ENCODE measurements at regions not wholly inside any gene's neighbourhood (a gene's known extent, or its start where the extent isn't known, plus 50 kb on each side); places are given as distances from the start of the nearest gene placed in this dataset.

GRCh38 chr16:80462917-80463316, 77.9 kb upstream of the DYNLRB2 start:
- peaks cover 0 to 5% (median 0%) of the 10 kb centered on the region in 3 donors for H3K4me1 Mint-ChIP-seq
- no peaks in the 10 kb centered on the region for H3K9me3 Mint-ChIP-seq
- ChIA-PET CTCF (no interaction called here), POLR2A (no interaction called here)
- Histone ChIP-seq H3K4me3 (ENCODE audit: low read length) (no peak overlapping the region), H3K27me3 (ENCODE audit: insufficient read depth, low read length, poor library complexity, severe bottlenecking) (peaks cover 4% of the 10 kb centered on the region), H3K9me3 (ENCODE audit: low read length) (no peaks in the 10 kb centered on the region), H3K27ac (ENCODE audit: low read depth, low read length) (no peak overlapping the region), H3K36me3 (ENCODE audit: insufficient read depth, low read length) (no peaks in the 10 kb centered on the region), H3K4me1 (ENCODE audit: insufficient read depth, low read length) (no peaks in the 10 kb centered on the region)
- H3K27ac Mint-ChIP-seq = no peak overlapping the region
- H3K36me3 Mint-ChIP-seq = no peaks in the 10 kb centered on the region
- no peak for DNase-seq
- peaks cover 15 to 31% of the 10 kb centered on the region in 2 donors for H3K27me3 Mint-ChIP-seq
- no peak overlapping the region for H3K4me3 Mint-ChIP-seq

- Mint-ChIP-seq H3K36me3 (no peaks in the 10 kb centered on the region), H3K27ac (no peak overlapping the region), H3K4me1 (no peaks in the 10 kb centered on the region), H3K27me3 (peaks cover 14 to 28% of the 10 kb centered on the region in 2 donors), H3K4me3 (no peak overlapping the region), H3K9me3 (no peaks in the 10 kb centered on the region)
- ChIA-PET POLR2A (no interaction called here), CTCF (no interaction called here)
- H3K4me1 ChIP-seq (ENCODE audit: insufficient read depth, low read length) = no peaks in the 10 kb centered on the region
- H3K27ac ChIP-seq (ENCODE audit: low read depth, low read length) = no peak overlapping the region
- DNase-seq = no peak
- no peaks in the 10 kb centered on the region for H3K36me3 ChIP-seq (ENCODE audit: insufficient read depth, low read length)
- H3K4me3 ChIP-seq (ENCODE audit: low read length) = no peak overlapping the region
- no peaks in the 10 kb centered on the region for H3K27me3 ChIP-seq (ENCODE audit: insufficient read depth, low read length, poor library complexity, severe bottlenecking)
- no peaks in the 10 kb centered on the region for H3K9me3 ChIP-seq (ENCODE audit: low read length)
Observed at GRCh38 chr16:80460988-80461387, 79.8 kb upstream of the DYNLRB2 start.

- no peak overlapping the region for H3K4me3 ChIP-seq (ENCODE audit: low read length)
- Mint-ChIP-seq H3K36me3 (no peaks in the 10 kb centered on the region), H3K4me1 (no peaks in the 10 kb centered on the region), H3K4me3 (no peak overlapping the region), H3K9me3 (no peaks in the 10 kb centered on the region), H3K27me3 (peaks cover 14 to 34% of the 10 kb centered on the region in 2 donors), H3K27ac (peak overlapping the region in 1 of 8 donors; percentile 39)
- H3K9me3 ChIP-seq (ENCODE audit: low read length) = no peaks in the 10 kb centered on the region
- CTCF ChIA-PET = no interaction called here
- POLR2A ChIA-PET = no interaction called here
- DNase-seq = no peak
- no peaks in the 10 kb centered on the region for H3K4me1 ChIP-seq (ENCODE audit: insufficient read depth, low read length)
- no peaks in the 10 kb centered on the region for H3K36me3 ChIP-seq (ENCODE audit: insufficient read depth, low read length)
- no peaks in the 10 kb centered on the region for H3K27me3 ChIP-seq (ENCODE audit: insufficient read depth, low read length, poor library complexity, severe bottlenecking)
- no peak overlapping the region for H3K27ac ChIP-seq (ENCODE audit: low read depth, low read length)
Observed at GRCh38 chr16:80459966-80460365, 80.8 kb upstream of the DYNLRB2 start.

- Mint-ChIP-seq H3K4me3 (no peak overlapping the region), H3K36me3 (no peaks in the 10 kb centered on the region), H3K9me3 (no peaks in the 10 kb centered on the region), H3K27ac (no peak overlapping the region), H3K4me1 (no peaks in the 10 kb centered on the region), H3K27me3 (peaks cover 14 to 38% of the 10 kb centered on the region in 2 donors)
- DNase-seq = no peak
- CTCF ChIA-PET = no interaction called here
- H3K27ac ChIP-seq (ENCODE audit: low read depth, low read length) = no peak overlapping the region
- H3K4me1 ChIP-seq (ENCODE audit: insufficient read depth, low read length) = no peaks in the 10 kb centered on the region
- no peak overlapping the region for H3K4me3 ChIP-seq (ENCODE audit: low read length)
- POLR2A ChIA-PET = no interaction called here
- H3K36me3 ChIP-seq (ENCODE audit: insufficient read depth, low read length) = no peaks in the 10 kb centered on the region
- no peaks in the 10 kb centered on the region for H3K27me3 ChIP-seq (ENCODE audit: insufficient read depth, low read length, poor library complexity, severe bottlenecking)
- no peaks in the 10 kb centered on the region for H3K9me3 ChIP-seq (ENCODE audit: low read length)
Observed at GRCh38 chr16:80459331-80459777, 81.4 kb upstream of the DYNLRB2 start.

GRCh38 chr16:80457871-80458270, 82.9 kb upstream of the DYNLRB2 start:
- Histone ChIP-seq H3K4me3 (ENCODE audit: low read length) (no peak overlapping the region), H3K9me3 (ENCODE audit: low read length) (no peaks in the 10 kb centered on the region), H3K36me3 (ENCODE audit: insufficient read depth, low read length) (no peaks in the 10 kb centered on the region), H3K4me1 (ENCODE audit: insufficient read depth, low read length) (no peaks in the 10 kb centered on the region), H3K27me3 (ENCODE audit: insufficient read depth, low read length, poor library complexity, severe bottlenecking) (no peaks in the 10 kb centered on the region), H3K27ac (ENCODE audit: low read depth, low read length) (no peak overlapping the region)
- no peak overlapping the region for H3K4me3 Mint-ChIP-seq
- no peaks in the 10 kb centered on the region for H3K4me1 Mint-ChIP-seq
- DNase-seq = no peak
- ChIA-PET POLR2A (no interaction called here), CTCF (no interaction called here)
- peaks cover 11 to 34% of the 10 kb centered on the region in 2 donors for H3K27me3 Mint-ChIP-seq
- H3K9me3 Mint-ChIP-seq = no peaks in the 10 kb centered on the region
- H3K27ac Mint-ChIP-seq = no peak overlapping the region
- H3K36me3 Mint-ChIP-seq = no peaks in the 10 kb centered on the region

GRCh38 chr16:80454802-80455201, 86.0 kb upstream of the DYNLRB2 start:
- no peak overlapping the region for H3K4me3 ChIP-seq (ENCODE audit: low read length)
- Mint-ChIP-seq H3K4me3 (no peak overlapping the region), H3K4me1 (no peaks in the 10 kb centered on the region), H3K9me3 (peaks cover 0 to 3% (median 0%) of the 10 kb centered on the region in 5 donors), H3K36me3 (no peaks in the 10 kb centered on the region), H3K27me3 (peaks cover 7 to 45% of the 10 kb centered on the region in 2 donors), H3K27ac (no peak overlapping the region)
- ChIA-PET CTCF (no interaction called here), POLR2A (no interaction called here)
- H3K4me1 ChIP-seq (ENCODE audit: insufficient read depth, low read length) = no peaks in the 10 kb centered on the region
- H3K9me3 ChIP-seq (ENCODE audit: low read length) = no peaks in the 10 kb centered on the region
- H3K27ac ChIP-seq (ENCODE audit: low read depth, low read length) = no peak overlapping the region
- no peaks in the 10 kb centered on the region for H3K27me3 ChIP-seq (ENCODE audit: insufficient read depth, low read length, poor library complexity, severe bottlenecking)
- no peak for DNase-seq
- no peaks in the 10 kb centered on the region for H3K36me3 ChIP-seq (ENCODE audit: insufficient read depth, low read length)

- no peak overlapping the region for H3K4me3 ChIP-seq (ENCODE audit: low read length)
- no peaks in the 10 kb centered on the region for H3K4me1 Mint-ChIP-seq
Observed at GRCh38 chr16:80449392-80449791, 91.4 kb upstream of the DYNLRB2 start.

GRCh38 chr16:80447241-80447640, 93.6 kb upstream of the DYNLRB2 start:
- no peak for DNase-seq
- no peak overlapping the region for H3K4me3 ChIP-seq (ENCODE audit: low read length)
- H3K36me3 ChIP-seq (ENCODE audit: insufficient read depth, low read length) = no peaks in the 10 kb centered on the region
- H3K27me3 ChIP-seq (ENCODE audit: insufficient read depth, low read length, poor library complexity, severe bottlenecking) = no peaks in the 10 kb centered on the region
- H3K9me3 ChIP-seq (ENCODE audit: low read length) = no peaks in the 10 kb centered on the region
- Mint-ChIP-seq H3K27me3 (peaks cover 0 to 24% of the 10 kb centered on the region in 2 donors), H3K4me3 (no peak overlapping the region), H3K9me3 (peaks cover 0 to 3% (median 0%) of the 10 kb centered on the region in 5 donors), H3K36me3 (no peaks in the 10 kb centered on the region), H3K27ac (no peak overlapping the region), H3K4me1 (no peaks in the 10 kb centered on the region)
- H3K27ac ChIP-seq (ENCODE audit: low read depth, low read length) = no peak overlapping the region
- POLR2A ChIA-PET = no interaction called here
- CTCF ChIA-PET = no interaction called here
- H3K4me1 ChIP-seq (ENCODE audit: insufficient read depth, low read length) = no peaks in the 10 kb centered on the region

More at GRCh38 chr16:80449392-80449791, 91.4 kb upstream of the DYNLRB2 start:
- ChIA-PET CTCF (no interaction called here), POLR2A (no interaction called here)
- Histone ChIP-seq H3K4me1 (ENCODE audit: insufficient read depth, low read length) (no peaks in the 10 kb centered on the region), H3K27ac (ENCODE audit: low read depth, low read length) (no peak overlapping the region), H3K27me3 (ENCODE audit: insufficient read depth, low read length, poor library complexity, severe bottlenecking) (no peaks in the 10 kb centered on the region), H3K36me3 (ENCODE audit: insufficient read depth, low read length) (no peaks in the 10 kb centered on the region), H3K9me3 (ENCODE audit: low read length) (no peaks in the 10 kb centered on the region)
- Mint-ChIP-seq H3K36me3 (no peaks in the 10 kb centered on the region), H3K4me3 (no peak overlapping the region), H3K9me3 (peaks cover 0 to 3% (median 0%) of the 10 kb centered on the region in 5 donors), H3K27ac (no peak overlapping the region), H3K27me3 (peaks cover 0 to 21% of the 10 kb centered on the region in 2 donors)
- DNase-seq = no peak

- Histone ChIP-seq H3K36me3 (ENCODE audit: insufficient read depth, low read length) (no peaks in the 10 kb centered on the region), H3K4me1 (ENCODE audit: insufficient read depth, low read length) (no peaks in the 10 kb centered on the region), H3K27me3 (ENCODE audit: insufficient read depth, low read length, poor library complexity, severe bottlenecking) (no peaks in the 10 kb centered on the region), H3K4me3 (ENCODE audit: low read length) (no peak overlapping the region), H3K27ac (ENCODE audit: low read depth, low read length) (no peak overlapping the region), H3K9me3 (ENCODE audit: low read length) (no peaks in the 10 kb centered on the region)
- H3K27me3 Mint-ChIP-seq = peaks cover 2 to 4% of the 10 kb centered on the region in 2 donors
- POLR2A ChIA-PET = no interaction called here
- DNase-seq = no peak
- no peaks in the 10 kb centered on the region for H3K36me3 Mint-ChIP-seq
- H3K9me3 Mint-ChIP-seq = no peaks in the 10 kb centered on the region
- no peak overlapping the region for H3K4me3 Mint-ChIP-seq
- CTCF ChIA-PET = no interaction called here
- H3K4me1 Mint-ChIP-seq = peaks cover 5 to 20% (median 7%) of the 10 kb centered on the region in 3 donors
- H3K27ac Mint-ChIP-seq = no peak overlapping the region
Observed at GRCh38 chr16:80442779-80443178, 98.0 kb upstream of the DYNLRB2 start.

Measured in CD8-positive, alpha-beta memory T cell (primary cell).